WTC11 (cell line): ENCODE measurements at regions not wholly inside any gene's neighbourhood (a gene's known extent, or its start where the extent isn't known, plus 50 kb on each side); places are given as distances from the start of the nearest gene placed in this dataset.

Experiments used
- ATAC-seq: fragments of 200-7000 bp; cut with Tn5 transposase; 2 replicates; pipeline ENCODE4 v1.10.0; 2021; ENCODE audit warnings: mild to moderate bottlenecking, moderate library complexity
- CTCF ChIA-PET: fragments of 300-600 bp; sonication (Branson Sonifier 250); formaldehyde crosslinking; loops from one replicate; lab custom pipeline; 2021; ENCODE audit warnings: antibody characterized with exemption; lab: Charles Lee
- POLR2A ChIA-PET: fragments of 350-600 bp; sonication (Branson Sonifier 250); formaldehyde crosslinking; loops from one replicate; lab custom pipeline; 2021; ENCODE audit warnings: antibody characterized with exemption; lab: Charles Lee
- DNase-seq: peaks from one replicate; pipeline ENCODE4 v3.0.0; 2021; ENCODE audit warnings: low spot score
- H3K27ac Mint-ChIP-seq: 2 replicates; pipeline ENCODE4 v1.8.0; 2021; ENCODE audit warnings: mixed read lengths
- H3K27me3 Mint-ChIP-seq: 2 replicates; pipeline ENCODE4 v1.8.0; 2021; ENCODE audit warnings: low read depth, mild to moderate bottlenecking, moderate library complexity, mixed read lengths
- H3K36me3 Mint-ChIP-seq: 2 replicates; pipeline ENCODE4 v1.8.0; 2021; ENCODE audit warnings: mixed read lengths
- H3K4me1 Mint-ChIP-seq: 2 replicates; pipeline ENCODE4 v1.8.0; 2022; ENCODE audit warnings: mixed read lengths
- H3K4me3 Mint-ChIP-seq: 2 replicates; pipeline ENCODE4 v1.8.0; 2021; ENCODE audit warnings: mild to moderate bottlenecking, moderate library complexity, mixed read lengths
- H3K9me3 Mint-ChIP-seq: 2 replicates; pipeline ENCODE4 v1.8.0; 2021; ENCODE audit warnings: mixed read lengths
- CREM ChIP-seq: sonication (generic); formaldehyde crosslinking; IDR thresholded peaks from 2 replicates; pipeline ENCODE4 v1.8.1; 2022; ENCODE audit warnings: mild to moderate bottlenecking, missing genetic modification reagents, moderate library complexity
- FOXP1 ChIP-seq: sonication (generic); formaldehyde crosslinking; IDR thresholded peaks from 2 replicates; pipeline ENCODE4 v1.8.0; 2022; ENCODE audit warnings: missing genetic modification reagents, mild to moderate bottlenecking, moderate library complexity, borderline replicate concordance
- GRHL2 ChIP-seq: fragments of 250-450 bp; sonication (Bioruptor Pico); IDR thresholded peaks from 2 replicates; pipeline ENCODE4 v1.8.0; 2022; ENCODE audit warnings: mild to moderate bottlenecking, moderate library complexity; ENCODE audit not compliant: insufficient replicate concordance, severe bottlenecking
- JAZF1 ChIP-seq: fragments of 250-450 bp; sonication (Bioruptor Pico); IDR thresholded peaks from 2 replicates; pipeline ENCODE4 v1.9.0; 2021; ENCODE audit warnings: moderate library complexity, mild to moderate bottlenecking, inconsistent platforms
- KAT7 ChIP-seq: sonication (generic); formaldehyde crosslinking; IDR thresholded peaks from 2 replicates; pipeline ENCODE4 v1.8.1; 2023; ENCODE audit warnings: missing genetic modification reagents, mild to moderate bottlenecking, borderline replicate concordance
- MXD4 ChIP-seq: fragments of 250-450 bp; sonication (Bioruptor Pico); IDR thresholded peaks from 2 replicates; pipeline ENCODE4 v1.8.0; 2021; ENCODE audit warnings: mild to moderate bottlenecking, moderate library complexity, borderline replicate concordance
- NFE2L1 ChIP-seq: sonication (generic); formaldehyde crosslinking; IDR thresholded peaks from 2 replicates; pipeline ENCODE4 v1.8.1; 2023; ENCODE audit warnings: missing genetic modification reagents
- NR1H2 ChIP-seq: sonication (generic); formaldehyde crosslinking; IDR thresholded peaks from 2 replicates; pipeline ENCODE4 v1.9.0; 2021; ENCODE audit warnings: mild to moderate bottlenecking, moderate library complexity, missing genetic modification reagents
- OVOL2 ChIP-seq: fragments of 250-450 bp; sonication (Bioruptor Pico); IDR thresholded peaks from 2 replicates; pipeline ENCODE4 v1.9.0; 2021; ENCODE audit warnings: mild to moderate bottlenecking, borderline replicate concordance
- RORB ChIP-seq: fragments of 250-450 bp; sonication (Bioruptor Pico); IDR thresholded peaks from 2 replicates; pipeline ENCODE4 v1.9.0; 2021; ENCODE audit warnings: mild to moderate bottlenecking
- SMAD3 ChIP-seq: sonication (generic); formaldehyde crosslinking; IDR thresholded peaks from 2 replicates; pipeline ENCODE4 v1.8.0; 2022; ENCODE audit warnings: missing genetic modification reagents, mild to moderate bottlenecking, borderline replicate concordance
- SP1 ChIP-seq: sonication (generic); formaldehyde crosslinking; conservative IDR thresholded peaks from 2 replicates; pipeline ENCODE4 v1.8.1; 2022; ENCODE audit warnings: missing genetic modification reagents
- TCF7 ChIP-seq: sonication (generic); formaldehyde crosslinking; IDR thresholded peaks from 2 replicates; pipeline ENCODE4 v1.8.0; 2022; ENCODE audit warnings: mild to moderate bottlenecking, low read depth, missing genetic modification reagents, moderate library complexity
- ZNF671 ChIP-seq: fragments of 250-450 bp; sonication (Bioruptor Pico); IDR thresholded peaks from 2 replicates; pipeline ENCODE4 v1.8.0; 2021; ENCODE audit warnings: mild to moderate bottlenecking
- TF ChIP-seq, protein P1 (sequence below): sonication (generic); formaldehyde crosslinking; IDR thresholded peaks from 2 replicates; pipeline ENCODE4 v1.8.1; 2022; ENCODE audit warnings: low read depth, missing genetic modification reagents, borderline replicate concordance
- TF ChIP-seq, protein P2 (sequence below): fragments of 250-450 bp; sonication (Bioruptor Pico); IDR thresholded peaks from 2 replicates; pipeline ENCODE4 v1.9.0; 2021; ENCODE audit warnings: mild to moderate bottlenecking, borderline replicate concordance
- TF ChIP-seq, protein P3 (sequence below): sonication (generic); formaldehyde crosslinking; IDR thresholded peaks from 2 replicates; pipeline ENCODE4 v1.8.0; 2022; ENCODE audit warnings: missing genetic modification reagents
- TF ChIP-seq, protein P4 (sequence below): sonication (generic); formaldehyde crosslinking; conservative IDR thresholded peaks from 2 replicates; pipeline ENCODE4 v1.8.1; 2022; ENCODE audit warnings: mild to moderate bottlenecking, missing genetic modification reagents
- TF ChIP-seq, protein P5 (sequence below): sonication (generic); formaldehyde crosslinking; IDR thresholded peaks from 2 replicates; pipeline ENCODE4 v1.8.1; 2023; ENCODE audit warnings: mild to moderate bottlenecking, missing genetic modification reagents, moderate library complexity

DNA sequence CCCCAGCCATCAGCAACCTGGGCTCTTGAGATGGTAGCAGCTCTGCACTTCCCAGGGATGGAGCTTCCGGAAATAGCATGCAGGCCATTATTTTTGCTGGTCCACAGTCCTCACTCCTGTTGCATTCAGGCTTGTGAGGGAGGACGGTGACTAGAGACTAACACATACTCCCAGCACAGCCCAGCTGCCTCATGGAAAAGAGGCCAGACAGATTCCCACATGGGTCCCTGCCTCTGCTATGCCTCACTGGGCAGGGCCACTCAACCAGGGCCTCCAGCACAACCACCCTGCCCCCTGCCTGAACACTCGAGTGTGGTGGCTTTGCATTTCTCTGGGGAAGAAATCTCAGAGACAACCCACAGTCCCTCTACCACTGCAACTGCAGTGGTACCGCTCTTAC, 1195.1 kb downstream of the PCDH18 start:
- no peak for DNase-seq
- Mint-ChIP-seq H3K27ac (no peak overlapping the region), H3K36me3 (no peaks in the 10 kb centered on the region), H3K27me3 (no peaks in the 10 kb centered on the region), H3K9me3 (peaks cover 5% of the 10 kb centered on the region; the same call in 1 of the 2 replicates), H3K4me3 (no peak overlapping the region), H3K4me1 (no peaks in the 10 kb centered on the region)
- CTCF ChIA-PET = no interaction called here
- TF ChIP-seq RORB (CRISPR knock-in tag) (no peak), SMAD3 (CRISPR knock-in tag) (no peak), SP1 (CRISPR knock-in tag) (no peak)
- TF ChIP-seq, protein P1, sequence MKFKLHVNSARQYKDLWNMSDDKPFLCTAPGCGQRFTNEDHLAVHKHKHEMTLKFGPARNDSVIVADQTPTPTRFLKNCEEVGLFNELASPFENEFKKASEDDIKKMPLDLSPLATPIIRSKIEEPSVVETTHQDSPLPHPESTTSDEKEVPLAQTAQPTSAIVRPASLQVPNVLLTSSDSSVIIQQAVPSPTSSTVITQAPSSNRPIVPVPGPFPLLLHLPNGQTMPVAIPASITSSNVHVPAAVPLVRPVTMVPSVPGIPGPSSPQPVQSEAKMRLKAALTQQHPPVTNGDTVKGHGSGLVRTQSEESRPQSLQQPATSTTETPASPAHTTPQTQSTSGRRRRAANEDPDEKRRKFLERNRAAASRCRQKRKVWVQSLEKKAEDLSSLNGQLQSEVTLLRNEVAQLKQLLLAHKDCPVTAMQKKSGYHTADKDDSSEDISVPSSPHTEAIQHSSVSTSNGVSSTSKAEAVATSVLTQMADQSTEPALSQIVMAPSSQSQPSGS = no peak
- TF ChIP-seq, protein P2, sequence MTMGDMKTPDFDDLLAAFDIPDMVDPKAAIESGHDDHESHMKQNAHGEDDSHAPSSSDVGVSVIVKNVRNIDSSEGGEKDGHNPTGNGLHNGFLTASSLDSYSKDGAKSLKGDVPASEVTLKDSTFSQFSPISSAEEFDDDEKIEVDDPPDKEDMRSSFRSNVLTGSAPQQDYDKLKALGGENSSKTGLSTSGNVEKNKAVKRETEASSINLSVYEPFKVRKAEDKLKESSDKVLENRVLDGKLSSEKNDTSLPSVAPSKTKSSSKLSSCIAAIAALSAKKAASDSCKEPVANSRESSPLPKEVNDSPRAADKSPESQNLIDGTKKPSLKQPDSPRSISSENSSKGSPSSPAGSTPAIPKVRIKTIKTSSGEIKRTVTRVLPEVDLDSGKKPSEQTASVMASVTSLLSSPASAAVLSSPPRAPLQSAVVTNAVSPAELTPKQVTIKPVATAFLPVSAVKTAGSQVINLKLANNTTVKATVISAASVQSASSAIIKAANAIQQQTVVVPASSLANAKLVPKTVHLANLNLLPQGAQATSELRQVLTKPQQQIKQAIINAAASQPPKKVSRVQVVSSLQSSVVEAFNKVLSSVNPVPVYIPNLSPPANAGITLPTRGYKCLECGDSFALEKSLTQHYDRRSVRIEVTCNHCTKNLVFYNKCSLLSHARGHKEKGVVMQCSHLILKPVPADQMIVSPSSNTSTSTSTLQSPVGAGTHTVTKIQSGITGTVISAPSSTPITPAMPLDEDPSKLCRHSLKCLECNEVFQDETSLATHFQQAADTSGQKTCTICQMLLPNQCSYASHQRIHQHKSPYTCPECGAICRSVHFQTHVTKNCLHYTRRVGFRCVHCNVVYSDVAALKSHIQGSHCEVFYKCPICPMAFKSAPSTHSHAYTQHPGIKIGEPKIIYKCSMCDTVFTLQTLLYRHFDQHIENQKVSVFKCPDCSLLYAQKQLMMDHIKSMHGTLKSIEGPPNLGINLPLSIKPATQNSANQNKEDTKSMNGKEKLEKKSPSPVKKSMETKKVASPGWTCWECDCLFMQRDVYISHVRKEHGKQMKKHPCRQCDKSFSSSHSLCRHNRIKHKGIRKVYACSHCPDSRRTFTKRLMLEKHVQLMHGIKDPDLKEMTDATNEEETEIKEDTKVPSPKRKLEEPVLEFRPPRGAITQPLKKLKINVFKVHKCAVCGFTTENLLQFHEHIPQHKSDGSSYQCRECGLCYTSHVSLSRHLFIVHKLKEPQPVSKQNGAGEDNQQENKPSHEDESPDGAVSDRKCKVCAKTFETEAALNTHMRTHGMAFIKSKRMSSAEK (CRISPR knock-in tag) = no peak
- ATAC-seq = no peak
- POLR2A ChIA-PET = no interaction called here

DNA sequence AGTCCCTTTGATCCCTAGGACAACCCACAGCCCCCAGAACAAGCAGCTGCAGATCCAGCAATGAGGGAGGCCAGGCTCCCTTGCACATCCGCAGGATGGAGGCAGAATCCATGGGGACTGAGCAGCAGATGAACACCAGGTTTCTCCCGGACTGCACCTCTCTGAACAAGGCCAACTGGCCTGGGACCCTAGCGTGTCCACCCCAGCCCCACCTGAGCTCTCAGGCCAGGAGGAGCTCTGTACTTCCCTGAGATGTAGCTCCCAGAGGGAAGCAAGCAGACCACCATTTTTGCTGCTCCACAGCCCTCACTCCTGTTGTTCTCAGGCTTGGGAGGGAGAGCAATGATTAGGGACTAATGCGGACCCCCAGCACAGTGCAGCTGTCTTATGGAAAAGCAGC, 1195.8 kb downstream of the PCDH18 start:
- ATAC-seq (no peak), DNase-seq (no peak)
- ChIA-PET CTCF (no interaction called here), POLR2A (no interaction called here)
- Mint-ChIP-seq H3K27me3 (no peaks in the 10 kb centered on the region), H3K9me3 (peaks cover 5% of the 10 kb centered on the region; the same call in 1 of the 2 replicates), H3K36me3 (no peaks in the 10 kb centered on the region), H3K27ac (no peak overlapping the region), H3K4me3 (no peak overlapping the region), H3K4me1 (no peaks in the 10 kb centered on the region)
- no peak for TF ChIP-seq KAT7 (CRISPR knock-in tag)
- TF ChIP-seq GRHL2 (CRISPR knock-in tag) = no peak
- no peak for TF ChIP-seq CREM (CRISPR knock-in tag)
- no peak for TF ChIP-seq SP1 (CRISPR knock-in tag)
- no peak for TF ChIP-seq TCF7 (CRISPR knock-in tag)
- no peak for TF ChIP-seq SMAD3 (CRISPR knock-in tag)
- TF ChIP-seq, protein P3, sequence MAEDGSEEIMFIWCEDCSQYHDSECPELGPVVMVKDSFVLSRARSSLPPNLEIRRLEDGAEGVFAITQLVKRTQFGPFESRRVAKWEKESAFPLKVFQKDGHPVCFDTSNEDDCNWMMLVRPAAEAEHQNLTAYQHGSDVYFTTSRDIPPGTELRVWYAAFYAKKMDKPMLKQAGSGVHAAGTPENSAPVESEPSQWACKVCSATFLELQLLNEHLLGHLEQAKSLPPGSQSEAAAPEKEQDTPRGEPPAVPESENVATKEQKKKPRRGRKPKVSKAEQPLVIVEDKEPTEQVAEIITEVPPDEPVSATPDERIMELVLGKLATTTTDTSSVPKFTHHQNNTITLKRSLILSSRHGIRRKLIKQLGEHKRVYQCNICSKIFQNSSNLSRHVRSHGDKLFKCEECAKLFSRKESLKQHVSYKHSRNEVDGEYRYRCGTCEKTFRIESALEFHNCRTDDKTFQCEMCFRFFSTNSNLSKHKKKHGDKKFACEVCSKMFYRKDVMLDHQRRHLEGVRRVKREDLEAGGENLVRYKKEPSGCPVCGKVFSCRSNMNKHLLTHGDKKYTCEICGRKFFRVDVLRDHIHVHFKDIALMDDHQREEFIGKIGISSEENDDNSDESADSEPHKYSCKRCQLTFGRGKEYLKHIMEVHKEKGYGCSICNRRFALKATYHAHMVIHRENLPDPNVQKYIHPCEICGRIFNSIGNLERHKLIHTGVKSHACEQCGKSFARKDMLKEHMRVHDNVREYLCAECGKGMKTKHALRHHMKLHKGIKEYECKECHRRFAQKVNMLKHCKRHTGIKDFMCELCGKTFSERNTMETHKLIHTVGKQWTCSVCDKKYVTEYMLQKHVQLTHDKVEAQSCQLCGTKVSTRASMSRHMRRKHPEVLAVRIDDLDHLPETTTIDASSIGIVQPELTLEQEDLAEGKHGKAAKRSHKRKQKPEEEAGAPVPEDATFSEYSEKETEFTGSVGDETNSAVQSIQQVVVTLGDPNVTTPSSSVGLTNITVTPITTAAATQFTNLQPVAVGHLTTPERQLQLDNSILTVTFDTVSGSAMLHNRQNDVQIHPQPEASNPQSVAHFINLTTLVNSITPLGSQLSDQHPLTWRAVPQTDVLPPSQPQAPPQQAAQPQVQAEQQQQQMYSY (CRISPR knock-in tag) = no peak
- TF ChIP-seq JAZF1 (CRISPR knock-in tag) = no peak
- no peak for TF ChIP-seq FOXP1
- TF ChIP-seq NR1H2 (CRISPR knock-in tag) = no peak
- TF ChIP-seq OVOL2 = no peak
- TF ChIP-seq, protein P4, sequence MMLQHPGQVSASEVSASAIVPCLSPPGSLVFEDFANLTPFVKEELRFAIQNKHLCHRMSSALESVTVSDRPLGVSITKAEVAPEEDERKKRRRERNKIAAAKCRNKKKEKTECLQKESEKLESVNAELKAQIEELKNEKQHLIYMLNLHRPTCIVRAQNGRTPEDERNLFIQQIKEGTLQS = no peak
- no peak for TF ChIP-seq NFE2L1 (CRISPR knock-in tag)
- no peak for TF ChIP-seq MXD4 (CRISPR knock-in tag)
- TF ChIP-seq, protein P5, sequence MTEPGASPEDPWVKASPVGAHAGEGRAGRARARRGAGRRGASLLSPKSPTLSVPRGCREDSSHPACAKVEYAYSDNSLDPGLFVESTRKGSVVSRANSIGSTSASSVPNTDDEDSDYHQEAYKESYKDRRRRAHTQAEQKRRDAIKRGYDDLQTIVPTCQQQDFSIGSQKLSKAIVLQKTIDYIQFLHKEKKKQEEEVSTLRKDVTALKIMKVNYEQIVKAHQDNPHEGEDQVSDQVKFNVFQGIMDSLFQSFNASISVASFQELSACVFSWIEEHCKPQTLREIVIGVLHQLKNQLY (CRISPR knock-in tag) = no peak
- TF ChIP-seq ZNF671 = no peak
